ENCODE measurements at regions not wholly inside any gene's neighbourhood (a gene's known extent, or its start where the extent isn't known, plus 50 kb on each side); places are given as distances from the start of the nearest gene placed in this dataset.
"Not testable (repeated sequence)": the region's sequence is repeated elsewhere in the genome, so short reads cannot be mapped to it uniquely, and the experiment has no call there.

DNA sequence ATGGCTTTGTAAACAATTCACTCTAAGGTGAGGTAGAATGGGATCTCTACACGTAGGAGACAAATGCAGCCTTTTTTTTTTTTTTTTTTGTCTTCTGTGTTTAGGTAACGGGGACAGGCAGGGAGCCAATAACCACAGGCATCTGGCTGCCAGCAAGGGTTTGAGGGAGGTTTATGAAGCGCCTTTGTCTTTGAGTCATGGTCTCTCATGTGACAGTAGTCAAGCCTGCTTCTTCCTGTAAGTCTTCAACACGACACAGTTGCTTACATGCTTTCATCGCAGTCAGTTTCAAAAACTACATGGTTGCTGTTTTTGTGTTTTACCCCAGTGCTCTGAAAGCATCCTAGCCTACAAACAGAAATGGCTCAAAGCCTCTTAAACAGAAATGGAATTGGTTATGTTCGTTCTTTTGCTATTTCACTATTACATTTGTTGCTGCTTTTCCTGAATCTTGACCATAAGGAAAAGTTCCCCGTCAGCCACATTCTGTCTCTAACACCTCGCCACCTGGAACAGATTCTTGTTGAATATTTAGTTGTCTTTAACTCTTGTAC is 127.8 kb upstream of the METTL14 start:
- no peak for TF ChIP-seq POLR2A (IDR thresholded peaks at IDR 0.05)
- TF ChIP-seq, protein P1, sequence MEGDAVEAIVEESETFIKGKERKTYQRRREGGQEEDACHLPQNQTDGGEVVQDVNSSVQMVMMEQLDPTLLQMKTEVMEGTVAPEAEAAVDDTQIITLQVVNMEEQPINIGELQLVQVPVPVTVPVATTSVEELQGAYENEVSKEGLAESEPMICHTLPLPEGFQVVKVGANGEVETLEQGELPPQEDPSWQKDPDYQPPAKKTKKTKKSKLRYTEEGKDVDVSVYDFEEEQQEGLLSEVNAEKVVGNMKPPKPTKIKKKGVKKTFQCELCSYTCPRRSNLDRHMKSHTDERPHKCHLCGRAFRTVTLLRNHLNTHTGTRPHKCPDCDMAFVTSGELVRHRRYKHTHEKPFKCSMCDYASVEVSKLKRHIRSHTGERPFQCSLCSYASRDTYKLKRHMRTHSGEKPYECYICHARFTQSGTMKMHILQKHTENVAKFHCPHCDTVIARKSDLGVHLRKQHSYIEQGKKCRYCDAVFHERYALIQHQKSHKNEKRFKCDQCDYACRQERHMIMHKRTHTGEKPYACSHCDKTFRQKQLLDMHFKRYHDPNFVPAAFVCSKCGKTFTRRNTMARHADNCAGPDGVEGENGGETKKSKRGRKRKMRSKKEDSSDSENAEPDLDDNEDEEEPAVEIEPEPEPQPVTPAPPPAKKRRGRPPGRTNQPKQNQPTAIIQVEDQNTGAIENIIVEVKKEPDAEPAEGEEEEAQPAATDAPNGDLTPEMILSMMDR (IDR thresholded peaks at IDR 0.05), result no peak
- TF ChIP-seq EP300 (IDR thresholded peaks at IDR 0.05), result no peak
- Histone ChIP-seq H3K4me1 (no peaks in the 10 kb centered on the region), H3K4me3 (no peak overlapping the region), H3K27me3 (no peaks in the 10 kb centered on the region), H3K9me3 (no peaks in the 10 kb centered on the region), H3K27ac (no peak overlapping the region), H3K36me3 (no peaks in the 10 kb centered on the region)
- DNase-seq (ENCODE audit: low spot score in 2 of 2), result no peak
- WGBS, 2 donors, result 66 to 70% methylated on average over 8 of the region's 8 CpGs

DNA sequence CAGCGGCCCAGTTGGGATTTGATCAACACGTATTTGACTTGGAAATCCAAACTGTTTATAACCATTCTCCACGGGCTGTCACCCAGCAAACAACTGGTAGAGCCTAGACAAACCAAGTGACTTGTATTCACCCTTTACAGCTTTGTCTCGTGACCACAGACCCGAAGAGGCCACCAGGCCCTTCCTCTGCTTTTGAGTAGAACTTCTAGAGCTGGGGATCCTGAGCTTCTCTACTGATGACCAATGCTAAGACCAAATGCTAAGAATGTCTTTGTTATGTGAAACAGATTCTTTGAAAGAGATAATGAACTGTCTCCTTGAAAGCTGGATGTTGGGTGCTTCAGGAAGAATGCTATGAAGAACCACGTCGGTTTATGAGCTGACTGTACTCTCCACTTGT is 127.0 kb upstream of the METTL14 start:
- H3K27me3 ChIP-seq; H3K9me3 ChIP-seq; H3K4me1 ChIP-seq; DNase-seq (ENCODE audit: low spot score in 2 of 2); H3K27ac ChIP-seq; H3K36me3 ChIP-seq; H3K4me3 ChIP-seq: not testable (repeated sequence)
- WGBS, 2 donors, result 80 to 87% methylated on average over 4 to 7 of the region's 7 CpGs

DNA sequence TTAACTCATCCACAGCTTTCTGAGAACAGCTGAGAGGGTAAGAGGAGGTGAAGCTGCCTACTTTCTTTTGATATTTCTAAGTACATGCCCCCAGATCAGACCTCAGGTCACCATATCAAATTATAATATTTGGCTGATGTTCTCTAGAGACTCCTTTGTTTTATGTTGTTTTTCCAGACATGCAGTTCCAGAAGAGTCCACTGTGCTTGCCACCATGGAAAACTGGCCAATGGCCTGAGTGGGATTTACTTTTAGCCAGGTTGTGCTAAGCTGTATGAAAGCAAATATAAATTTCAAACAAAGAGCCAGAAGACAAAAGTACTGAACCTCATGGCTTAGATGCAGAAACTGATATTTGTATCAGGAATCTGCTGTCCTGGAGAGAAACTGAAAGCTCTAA is 123.6 kb upstream of the METTL14 start:
- DNase-seq (ENCODE audit: low spot score in 2 of 2); H3K27ac ChIP-seq; H3K9me3 ChIP-seq: not testable (repeated sequence)

DNA sequence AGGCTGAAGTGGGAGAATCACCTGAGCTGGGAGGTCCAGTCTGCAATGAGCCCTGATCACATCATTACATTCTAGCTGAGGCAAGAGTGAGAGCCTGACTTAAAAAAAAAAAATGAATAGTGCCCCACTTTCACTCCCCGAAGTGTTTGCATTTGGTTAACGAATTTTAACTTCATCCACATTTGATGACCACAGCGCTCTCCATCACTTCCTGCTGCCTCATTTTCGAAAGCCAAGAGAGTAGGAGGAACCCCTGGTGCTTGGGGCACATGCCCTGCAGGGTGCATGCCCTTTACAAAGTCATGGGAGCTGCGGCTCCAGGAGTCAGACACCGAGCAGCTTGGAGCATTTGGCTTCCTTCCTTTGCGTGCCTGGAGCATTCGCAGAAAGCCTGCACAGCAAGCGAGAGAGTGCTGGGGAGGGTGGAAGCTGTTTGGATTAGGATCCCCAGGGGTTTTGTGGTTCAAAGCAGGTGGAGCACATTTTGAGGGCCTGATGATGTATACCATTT is 119.1 kb upstream of the METTL14 start:
- H3K27me3 ChIP-seq; H3K4me3 ChIP-seq; DNase-seq (ENCODE audit: low spot score in 2 of 2); H3K36me3 ChIP-seq; H3K9me3 ChIP-seq; H3K27ac ChIP-seq; H3K4me1 ChIP-seq: not testable (repeated sequence)
- 8 to 19% methylated on average over 9 of the region's 9 CpGs for WGBS, 2 donors

More for the DNA sequence above, 123.6 kb upstream of the METTL14 start:
- H3K4me1 ChIP-seq, H3K4me3 ChIP-seq, H3K27me3 ChIP-seq, H3K36me3 ChIP-seq: not testable (repeated sequence)

DNA sequence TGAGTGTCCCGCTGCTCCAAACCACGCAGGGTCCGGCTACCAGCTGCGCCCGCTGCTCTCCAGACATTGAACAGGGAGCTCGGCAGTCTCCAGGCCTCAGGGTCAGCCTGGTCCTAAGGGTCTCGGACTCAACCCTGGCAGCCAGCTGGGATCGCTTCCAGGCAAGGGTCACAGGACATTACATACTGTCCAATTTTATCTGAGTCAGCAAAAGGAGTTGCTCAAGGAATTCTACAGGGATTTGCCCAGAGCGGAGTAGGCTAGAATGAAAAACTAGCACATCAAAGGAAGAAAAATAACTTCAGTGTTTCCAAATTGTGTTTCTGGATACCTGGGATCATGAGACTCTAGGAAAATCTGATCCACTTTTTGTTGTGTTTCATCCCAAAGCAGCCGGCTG is 112.2 kb upstream of the METTL14 start:
- not testable (repeated sequence) for H3K36me3 ChIP-seq; H3K4me1 ChIP-seq; H3K27me3 ChIP-seq; DNase-seq (ENCODE audit: low spot score in 2 of 2); H3K9me3 ChIP-seq; H3K27ac ChIP-seq; H3K4me3 ChIP-seq
- 78 to 79% methylated on average over 8 to 10 of the region's 10 CpGs for WGBS, 2 donors

DNA sequence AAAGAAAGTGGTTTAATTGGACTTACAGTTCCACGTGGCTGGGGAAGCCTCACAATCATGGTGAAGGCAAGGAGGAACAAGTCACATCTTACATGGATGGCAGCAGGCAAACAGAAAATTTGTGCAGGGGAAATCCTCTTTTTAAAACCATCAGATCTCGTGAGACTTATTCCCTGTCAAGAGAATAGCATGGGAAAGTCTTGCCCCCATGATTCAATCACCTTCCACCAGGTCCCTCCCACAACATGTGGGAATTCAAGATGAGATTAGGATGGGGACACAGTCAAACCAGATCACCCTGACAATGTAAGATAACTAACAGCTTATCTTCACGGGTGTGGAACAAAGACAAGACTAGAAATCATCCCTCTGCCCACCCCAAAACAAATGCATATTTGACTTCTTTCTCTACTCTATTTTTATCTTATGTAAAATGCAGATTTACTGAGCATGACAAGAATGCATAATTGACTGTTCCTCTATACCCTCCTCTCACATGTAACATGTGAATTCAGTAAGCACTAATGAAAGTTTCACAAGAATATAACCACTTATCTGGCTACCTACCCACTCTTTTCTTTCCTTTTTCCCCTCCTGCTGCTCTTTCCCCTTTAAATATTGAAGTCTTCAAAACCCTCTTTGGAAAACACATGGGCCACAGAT is 110.8 kb upstream of the METTL14 start:
- not testable (repeated sequence) for H3K4me3 ChIP-seq; H3K36me3 ChIP-seq; H3K27me3 ChIP-seq; DNase-seq (ENCODE audit: low spot score in 2 of 2); H3K27ac ChIP-seq; H3K9me3 ChIP-seq; H3K4me1 ChIP-seq
- 70 to 73% methylated on average over 3 of the region's 3 CpGs for WGBS, 2 donors

DNA sequence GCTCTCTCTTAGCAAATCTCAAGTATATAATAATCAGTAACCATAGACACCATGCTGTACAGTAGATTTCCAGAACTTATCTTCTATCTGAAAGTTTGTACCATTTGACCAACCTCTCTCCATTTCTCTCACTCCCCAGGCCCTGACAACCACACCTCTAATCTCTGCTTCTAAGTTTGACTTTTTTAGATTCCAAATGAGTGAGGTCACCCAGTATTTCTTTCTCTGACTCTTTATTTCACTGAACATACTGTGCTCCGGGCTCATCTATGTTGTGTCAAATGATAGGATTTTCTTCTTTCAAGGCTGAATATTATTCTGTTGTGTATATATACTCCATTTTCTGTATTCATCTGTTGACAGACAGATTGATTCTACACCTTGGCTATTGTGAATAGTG is 110.1 kb upstream of the METTL14 start:
- not testable (repeated sequence) for H3K4me1 ChIP-seq; H3K27me3 ChIP-seq; H3K4me3 ChIP-seq; H3K36me3 ChIP-seq; H3K27ac ChIP-seq; H3K9me3 ChIP-seq; DNase-seq (ENCODE audit: low spot score in 2 of 2)
- 56 to 67% methylated on average over 1 of the region's 1 CpG for WGBS, 2 donors

DNA sequence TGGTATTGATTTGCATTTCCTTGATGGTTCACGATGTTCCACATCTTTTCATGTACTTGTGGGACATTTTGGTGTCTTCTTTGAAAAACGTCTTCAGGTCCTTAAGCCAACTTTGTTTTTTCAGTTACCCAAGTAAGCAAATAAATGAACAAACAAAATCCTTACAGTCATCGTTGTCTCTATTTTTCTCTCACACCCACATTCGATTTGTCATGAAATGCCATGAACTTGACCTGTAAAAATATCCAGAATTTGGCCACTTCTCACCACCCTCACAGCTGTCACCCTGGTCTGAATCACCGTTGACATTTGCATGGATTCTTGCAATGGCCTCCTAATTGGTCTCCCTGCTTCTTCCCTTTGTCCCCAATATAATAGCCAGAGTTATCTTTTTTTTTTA is 109.5 kb upstream of the METTL14 start:
- WGBS, 2 donors, result 63 to 68% methylated on average over 5 of the region's 5 CpGs
- H3K9me3 ChIP-seq; DNase-seq (ENCODE audit: low spot score in 2 of 2): not testable (repeated sequence)

DNA sequence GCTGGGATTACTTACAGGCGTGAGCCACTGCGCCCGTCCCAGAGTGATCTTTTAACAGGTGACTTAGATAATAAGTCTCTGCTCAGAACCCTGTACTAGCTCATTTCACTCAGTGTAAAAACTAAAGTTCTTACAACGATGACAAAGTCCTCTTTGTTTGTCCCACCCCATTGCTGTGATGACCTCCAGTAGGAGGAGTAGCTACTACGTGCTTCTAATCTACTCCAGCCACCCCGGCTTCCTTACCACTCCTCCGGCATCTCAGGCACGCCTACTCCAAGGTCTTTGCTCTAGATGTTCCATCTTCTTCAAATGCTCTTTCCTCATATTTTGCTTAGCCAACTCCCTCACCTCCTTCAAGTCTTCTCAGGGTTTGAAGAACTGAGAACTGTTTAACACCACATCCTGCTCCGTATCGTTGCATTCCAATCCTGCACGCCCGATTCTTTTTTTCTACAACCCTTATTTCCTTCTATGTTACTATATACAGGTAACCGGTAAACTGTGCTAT is 108.4 kb upstream of the METTL14 start:
- not testable (repeated sequence) for H3K27me3 ChIP-seq; H3K27ac ChIP-seq; H3K9me3 ChIP-seq; H3K4me3 ChIP-seq; H3K36me3 ChIP-seq; H3K4me1 ChIP-seq; DNase-seq (ENCODE audit: low spot score in 2 of 2)
- WGBS, 2 donors, result 82 to 85% methylated on average over 13 of the region's 13 CpGs

More for the DNA sequence above, 109.5 kb upstream of the METTL14 start:
- not testable (repeated sequence) for H3K4me1 ChIP-seq, H3K27me3 ChIP-seq, H3K4me3 ChIP-seq, H3K36me3 ChIP-seq, H3K27ac ChIP-seq
